ENCODE measurements at regions not wholly inside any gene's neighbourhood (a gene's known extent, or its start where the extent isn't known, plus 50 kb on each side); places are given as distances from the start of the nearest gene placed in this dataset.

DNA sequence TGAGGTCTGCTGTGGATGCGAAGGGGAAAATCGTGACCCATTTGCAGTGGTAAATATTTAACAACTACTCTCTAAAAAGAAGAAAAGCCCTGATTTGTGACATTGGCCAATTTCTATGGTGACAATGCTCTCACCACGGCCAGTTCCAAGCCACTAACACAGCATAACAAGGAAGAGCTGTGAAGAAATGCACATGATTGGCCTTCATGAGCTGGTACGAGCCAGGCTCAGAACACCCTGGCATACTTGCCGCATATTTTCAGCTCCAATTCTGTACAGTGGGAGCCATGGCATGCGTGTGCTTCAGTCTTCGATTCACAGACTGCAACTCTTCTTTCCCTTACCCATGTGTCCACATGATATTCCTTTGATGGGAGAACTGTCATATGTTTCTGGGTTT is 363.9 kb upstream of the CDH5 start:
- DNase-seq = no peak

DNA sequence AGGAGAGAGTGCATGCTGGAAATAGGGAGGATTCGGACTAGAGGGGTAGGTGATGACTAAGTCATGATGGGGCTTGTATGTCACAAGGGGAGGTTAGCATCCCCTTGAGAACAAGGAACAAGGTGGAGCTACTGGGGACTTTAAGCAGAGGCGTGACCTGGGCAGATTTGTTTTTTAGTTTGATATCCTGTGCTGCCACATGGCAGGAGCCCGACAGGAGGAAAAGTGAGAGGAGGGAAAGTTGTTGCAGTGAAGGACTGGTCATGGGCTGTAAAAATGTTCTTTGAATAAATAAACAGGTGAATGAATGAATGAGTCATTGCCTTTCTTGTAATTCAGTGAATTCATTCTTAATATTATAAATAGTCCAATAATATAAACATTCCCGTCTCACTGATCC is 365.1 kb upstream of the CDH5 start:
- DNase-seq = no peak

DNA sequence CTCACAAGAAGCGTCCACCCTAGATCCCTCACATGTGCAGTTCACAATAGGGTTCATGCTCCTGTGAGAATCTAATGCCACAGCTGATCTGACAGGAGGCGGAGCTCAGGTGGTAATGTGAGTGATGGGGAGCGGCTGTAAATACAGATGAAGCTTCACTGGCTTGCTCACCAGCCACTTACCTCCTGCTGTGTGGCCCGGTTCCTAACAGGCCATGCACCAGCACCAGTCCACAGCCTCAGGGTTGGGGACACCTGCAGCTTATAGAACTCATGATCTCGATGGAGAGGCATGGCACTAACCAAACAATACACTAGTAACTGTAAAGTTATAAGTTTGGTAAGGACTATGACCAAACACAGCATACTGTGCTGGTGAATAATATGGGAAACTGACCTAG is 368.0 kb upstream of the CDH5 start:
- no peak for DNase-seq

DNA sequence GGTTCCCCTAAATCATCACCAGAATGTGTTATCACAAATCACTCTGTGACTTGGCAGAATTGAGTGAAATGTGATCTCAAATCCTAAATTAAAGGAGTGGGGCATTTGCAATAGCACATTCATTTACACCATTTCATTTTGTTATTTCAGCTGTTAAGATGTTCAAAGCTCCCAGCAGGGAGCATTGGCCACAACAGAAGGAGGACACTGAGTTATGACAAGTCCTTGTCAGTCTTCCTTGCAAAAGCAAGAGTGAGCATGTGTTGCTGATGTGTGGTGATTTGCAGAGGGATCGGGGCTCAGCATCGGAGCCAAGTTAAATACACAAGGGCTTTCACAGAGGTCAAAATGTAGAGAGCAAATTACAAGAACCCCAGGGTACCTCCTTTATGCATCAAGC is 372.2 kb upstream of the CDH5 start:
- no peak for DNase-seq

DNA sequence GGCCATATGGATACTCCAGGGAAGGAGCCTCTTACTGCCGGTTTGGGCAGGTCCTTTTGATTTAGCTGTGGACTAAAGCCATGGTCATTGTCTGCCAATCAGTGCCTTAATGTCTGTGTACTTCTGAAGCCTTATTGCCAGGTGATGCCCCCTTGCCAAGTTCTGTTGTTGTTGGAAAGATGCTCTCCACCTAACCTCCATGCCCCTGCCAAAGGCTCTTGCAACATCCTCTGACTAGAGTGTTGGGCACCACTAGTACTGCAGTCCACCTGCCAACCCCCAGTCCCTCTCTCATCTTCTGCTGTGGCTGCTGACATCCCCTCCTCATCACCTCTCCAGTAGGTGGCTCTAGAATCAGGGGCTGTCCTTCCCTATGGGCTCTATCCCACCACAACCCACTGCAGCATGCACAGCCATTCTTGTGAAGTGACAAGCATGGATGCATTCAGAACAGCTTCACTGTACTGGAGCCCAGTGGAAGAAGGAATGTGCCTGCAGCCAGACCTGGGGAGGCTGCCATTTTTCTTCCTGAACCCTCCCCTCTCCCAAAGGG is 375.3 kb upstream of the CDH5 start:
- no peak for DNase-seq

DNA sequence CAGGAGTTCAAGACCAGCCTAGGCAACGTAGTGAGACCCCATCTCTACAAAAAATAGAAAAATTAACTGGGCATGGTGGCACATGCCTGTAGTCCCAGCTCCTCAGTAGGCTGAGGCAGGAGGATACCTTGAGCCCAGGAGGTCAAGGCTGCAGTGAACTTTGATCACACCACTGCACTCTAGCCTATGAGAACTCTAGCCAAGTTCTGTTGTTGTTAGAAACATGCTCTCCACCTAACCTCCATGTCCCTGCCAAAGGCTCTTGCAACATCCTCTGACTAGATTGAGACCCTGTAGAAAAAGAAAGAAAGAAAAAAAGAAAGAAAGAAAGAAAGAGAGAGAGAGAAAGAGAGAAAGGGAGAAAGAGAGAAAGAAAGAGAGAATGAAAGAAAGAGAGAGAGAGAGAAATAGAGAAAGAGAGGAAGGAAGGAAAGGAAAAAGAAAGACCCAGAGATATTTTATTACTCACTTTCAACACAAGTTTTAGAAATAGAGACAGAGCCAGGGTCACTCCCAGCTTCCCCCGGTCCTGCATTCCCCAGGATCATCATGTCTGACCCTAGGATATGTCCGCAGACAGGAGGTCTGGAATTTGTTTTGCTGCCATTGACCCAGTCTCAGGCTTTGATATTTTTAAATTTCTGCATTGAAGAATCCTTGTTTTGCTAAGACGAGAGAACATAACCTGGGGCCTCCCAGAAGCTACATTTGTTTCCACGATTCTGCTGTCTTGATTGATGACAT is 376.5 kb upstream of the CDH5 start:
- DNase-seq = no peak

DNA sequence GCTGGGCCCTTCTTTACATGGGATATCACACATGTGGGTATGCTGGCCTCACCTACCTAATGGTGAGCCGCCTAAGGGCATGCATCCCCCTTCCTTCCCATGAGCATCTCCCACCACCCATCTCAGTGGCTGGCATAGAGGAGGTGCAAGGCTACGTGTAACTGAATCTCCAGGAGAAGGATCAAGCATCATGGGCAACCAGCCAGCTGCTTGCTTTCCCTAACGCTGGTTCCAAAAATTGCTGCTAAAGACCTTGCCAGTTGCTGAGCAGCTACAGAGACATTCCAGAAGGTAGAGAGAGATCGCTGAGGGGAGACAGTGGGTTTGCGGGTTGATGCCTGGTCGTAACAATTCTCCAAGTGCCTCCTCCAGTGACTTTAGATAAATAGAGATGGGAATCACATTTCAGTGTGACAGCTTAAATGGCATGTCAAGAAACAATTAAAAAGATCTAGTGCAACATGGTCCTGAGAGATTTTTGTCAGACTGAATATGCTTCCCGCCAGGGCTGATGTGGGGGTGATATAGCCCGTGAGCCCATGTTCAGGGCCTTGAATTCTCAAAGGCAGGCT is 378.4 kb upstream of the CDH5 start:
- DNase-seq = no peak

DNA sequence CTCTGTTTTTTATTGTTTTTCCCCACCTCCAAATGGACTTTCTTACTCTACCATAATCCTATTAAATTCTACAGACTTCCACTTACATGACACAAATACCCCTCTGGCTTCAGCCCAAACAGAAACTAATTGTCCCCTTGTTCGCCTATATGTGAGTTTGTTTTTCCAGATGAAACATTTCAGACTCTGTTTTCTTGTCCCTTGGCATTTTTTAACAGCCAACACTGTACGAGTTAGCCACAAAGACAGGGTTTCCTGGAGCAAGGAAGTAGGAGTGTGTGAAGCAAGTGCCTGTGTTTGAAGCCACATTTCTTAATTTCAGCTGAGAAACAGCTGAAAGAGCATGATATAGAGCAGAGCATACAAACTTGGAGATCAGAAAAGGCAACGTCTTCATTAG is 382.2 kb upstream of the CDH5 start:
- no peak for DNase-seq

DNA sequence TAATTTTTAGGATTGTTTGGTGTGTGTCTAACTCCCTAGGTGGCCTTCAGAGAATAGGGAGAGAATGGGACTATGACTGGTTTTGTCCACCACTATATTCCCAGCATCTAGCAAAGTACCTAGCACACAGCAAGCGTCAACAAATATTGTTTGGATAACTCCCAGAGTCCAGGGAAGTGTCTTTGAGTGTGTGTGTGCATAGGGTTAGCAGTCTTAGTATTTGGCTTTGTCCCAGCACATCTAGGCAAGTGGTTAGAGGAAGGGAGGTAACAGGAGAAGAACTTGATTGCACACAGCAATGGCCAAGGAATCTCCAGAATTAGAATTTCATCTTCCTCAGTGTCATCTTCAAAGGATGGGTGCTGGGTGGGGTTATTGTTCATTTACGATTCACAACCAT is 385.4 kb upstream of the CDH5 start:
- DNase-seq = no peak

DNA sequence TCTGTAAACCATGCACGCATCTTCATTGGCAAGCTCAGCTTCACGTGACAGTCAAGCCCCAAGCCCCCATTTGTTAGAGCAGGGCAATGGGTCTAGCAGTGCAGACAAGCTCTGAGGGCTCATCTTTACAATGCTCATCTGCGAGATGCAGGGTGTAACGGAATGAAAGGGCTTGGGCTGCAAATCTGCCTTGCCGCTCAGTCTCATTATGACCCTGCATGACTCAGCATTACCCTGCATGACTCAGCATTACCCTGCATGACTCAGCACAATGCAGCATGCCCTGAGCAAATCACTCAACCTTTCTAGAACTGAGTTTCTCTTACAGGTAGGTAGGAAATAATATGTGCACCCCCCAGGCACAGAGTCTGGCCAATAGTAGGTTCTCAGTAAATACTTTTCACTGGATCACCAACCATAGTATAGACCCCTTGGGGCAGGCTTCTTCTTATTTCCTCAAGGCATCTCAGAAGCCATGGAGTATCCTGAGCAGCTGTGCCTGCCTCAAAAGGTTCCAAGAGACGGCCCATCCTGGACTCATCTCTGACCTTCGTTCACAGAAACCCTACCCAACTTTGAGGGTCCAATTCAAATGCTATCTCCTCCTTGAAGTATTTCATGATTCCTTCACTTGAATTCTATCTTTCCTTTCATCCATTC is 391.3 kb upstream of the CDH5 start:
- DNase-seq = no peak

DNA sequence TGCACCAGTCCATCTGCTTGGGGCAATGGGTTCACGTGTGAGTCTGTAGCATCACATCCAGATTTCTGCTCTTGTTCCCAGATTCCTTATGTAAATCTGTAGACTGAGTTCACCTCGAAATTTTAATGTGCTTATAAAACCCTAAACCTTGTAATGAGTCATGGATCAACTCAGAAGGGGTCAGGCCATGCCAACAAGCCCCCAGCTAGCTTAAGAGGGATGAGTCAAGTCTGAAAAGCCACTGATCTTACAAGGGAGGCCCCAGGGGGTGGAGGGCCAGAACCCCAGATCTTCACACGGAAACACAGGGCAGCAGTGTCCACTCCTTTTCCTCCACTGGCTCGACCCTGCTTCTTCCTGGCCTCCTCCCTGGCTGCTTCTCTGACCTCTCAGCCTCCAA is 399.1 kb upstream of the CDH5 start:
- DNase-seq = no peak

DNA sequence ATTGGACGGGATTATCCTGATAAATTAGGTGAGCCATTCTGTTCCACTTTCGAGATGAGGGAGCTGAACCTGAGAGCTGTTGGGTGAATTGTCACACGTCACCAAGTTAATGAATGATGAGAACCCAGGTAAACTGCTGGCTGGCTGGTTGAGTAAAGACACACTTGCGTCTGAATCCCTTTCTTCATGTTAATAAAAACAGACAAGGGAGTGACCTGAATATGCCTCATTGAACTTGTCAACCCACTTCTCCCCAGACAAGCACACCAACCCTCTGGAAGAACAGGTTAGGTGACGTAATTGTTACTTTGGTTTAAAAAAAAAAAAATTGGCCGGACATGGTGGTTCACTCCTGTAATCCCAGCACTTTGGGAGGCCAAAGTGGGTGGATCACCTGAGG is 400.9 kb upstream of the CDH5 start:
- DNase-seq = no peak

DNA sequence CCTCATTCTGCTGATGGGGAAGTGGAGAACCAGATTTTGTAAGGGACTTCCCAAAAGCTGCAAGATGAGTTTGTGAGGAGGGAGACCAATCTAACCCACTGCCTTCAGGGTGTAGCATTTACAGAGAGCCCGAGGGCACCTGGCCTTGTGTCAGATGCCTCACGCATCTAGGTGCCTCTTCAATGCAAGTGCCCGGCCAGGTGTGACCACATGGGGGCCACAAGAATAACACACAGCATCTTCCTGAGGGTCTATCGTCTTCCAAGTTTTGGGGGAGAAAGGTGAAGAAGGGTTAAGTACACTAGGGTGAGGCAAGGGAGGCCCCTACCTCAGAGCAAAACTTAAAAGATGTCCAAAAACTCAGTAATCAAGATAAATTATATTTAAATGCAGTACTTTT is 401.7 kb upstream of the CDH5 start:
- DNase-seq = no peak

DNA sequence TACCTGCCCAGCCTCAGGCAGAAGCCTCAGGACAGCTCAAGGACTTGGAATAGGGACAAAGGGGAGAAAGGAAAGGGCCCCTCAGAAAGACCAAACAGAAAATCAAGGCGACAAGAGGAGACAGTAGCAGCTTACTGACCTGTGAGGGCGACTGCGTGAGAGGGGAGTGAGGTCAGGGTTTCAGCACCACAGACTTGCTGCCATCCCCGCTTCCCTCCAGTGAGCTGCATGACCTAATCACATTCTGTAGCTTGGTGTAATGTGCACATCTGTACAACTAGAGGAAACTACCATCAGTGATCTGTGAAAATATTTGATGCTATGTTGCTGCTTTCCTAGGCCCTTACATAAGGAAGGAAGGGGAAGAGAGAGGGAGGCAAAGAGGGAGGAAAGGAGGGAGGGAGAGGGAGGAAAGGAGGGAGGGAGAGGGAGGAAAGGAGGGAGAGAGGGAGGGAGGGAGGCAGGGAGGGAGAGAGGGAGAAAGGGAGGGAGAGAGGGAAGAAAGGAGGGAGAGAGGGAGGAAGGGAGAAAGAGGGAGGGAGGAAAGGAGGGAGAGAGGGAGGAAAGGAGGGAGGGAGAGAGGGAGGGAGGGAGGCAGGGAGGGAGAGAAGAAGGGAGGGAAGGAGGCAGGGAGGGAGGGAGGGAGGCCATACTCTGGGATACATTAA is 404.9 kb upstream of the CDH5 start:
- DNase-seq = no peak

DNA sequence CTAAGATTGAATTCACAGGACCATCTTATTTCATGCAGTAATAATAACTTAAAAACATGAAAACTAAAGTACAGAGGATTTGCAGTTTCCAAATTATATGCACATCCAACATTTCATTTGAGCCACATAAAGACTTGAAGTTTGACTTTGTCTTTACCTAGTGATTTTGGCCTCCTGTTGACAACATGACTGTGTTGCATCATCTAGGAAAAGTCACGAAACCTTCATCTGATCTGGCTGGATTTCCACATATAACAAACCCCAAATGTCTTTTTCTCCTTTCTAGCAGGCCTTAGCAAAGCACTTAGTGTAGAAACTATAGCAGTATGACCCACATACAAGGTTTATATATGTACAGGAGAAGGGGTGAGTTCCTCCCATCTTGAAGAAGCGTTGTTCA is 406.5 kb upstream of the CDH5 start:
- no peak for DNase-seq

DNA sequence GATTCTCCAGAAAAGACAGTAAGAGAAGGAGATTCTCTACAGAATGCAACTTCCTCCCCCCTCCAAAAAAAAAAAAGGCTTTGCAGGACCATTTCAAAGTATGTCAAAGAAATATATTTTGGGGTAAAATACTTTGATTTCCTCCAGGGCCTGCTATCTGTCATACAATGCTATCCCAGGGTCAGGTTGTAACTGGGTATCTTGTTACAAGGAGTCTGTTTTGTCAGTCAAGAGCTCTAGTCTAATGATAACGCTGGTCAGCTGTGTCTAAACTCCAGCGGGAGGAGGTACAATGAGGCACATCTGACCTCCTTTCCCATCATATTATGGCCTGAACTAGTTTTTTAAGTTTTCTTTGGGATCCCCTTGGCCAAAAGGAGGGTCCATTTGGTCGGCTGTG is 408.4 kb upstream of the CDH5 start:
- DNase-seq = no peak

DNA sequence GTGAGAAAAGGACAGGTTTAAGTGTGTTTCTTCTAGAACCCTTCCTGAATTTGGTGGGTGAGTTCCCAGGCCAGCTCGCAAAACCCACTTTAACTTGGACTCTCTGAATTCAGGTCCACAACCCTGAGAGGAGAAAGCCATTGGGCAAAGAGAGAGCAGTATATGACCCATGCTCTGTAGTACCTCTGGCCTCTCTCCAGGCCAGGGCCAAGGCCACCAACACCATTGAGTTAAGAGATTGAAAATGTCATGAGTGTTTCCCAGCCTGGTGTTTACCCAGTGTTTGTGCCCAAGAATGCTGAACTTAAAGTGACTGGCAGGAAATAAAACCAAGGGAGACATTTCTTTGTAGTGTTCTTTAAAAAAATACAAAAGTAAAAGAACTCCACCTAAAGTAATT is 410.4 kb upstream of the CDH5 start:
- DNase-seq = no peak

DNA sequence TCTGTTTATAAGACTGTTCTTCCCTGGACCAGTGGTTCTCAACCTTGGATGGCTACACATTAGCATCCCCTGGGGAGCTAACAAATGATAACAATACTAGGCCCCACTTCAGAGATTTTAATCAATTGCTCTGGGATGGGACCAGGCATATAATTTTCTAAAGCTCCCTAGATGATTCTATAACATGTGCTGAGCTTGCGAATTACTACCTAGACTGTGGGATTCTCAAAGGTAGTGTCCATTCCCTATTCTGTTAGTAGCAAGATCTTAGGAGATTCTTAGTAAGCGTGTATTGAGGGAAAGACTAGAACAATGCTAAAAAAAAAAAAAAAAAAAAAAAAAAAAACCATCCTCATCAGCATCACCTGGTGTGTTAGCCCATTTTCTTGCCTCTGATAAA is 412.0 kb upstream of the CDH5 start:
- DNase-seq = no peak

DNA sequence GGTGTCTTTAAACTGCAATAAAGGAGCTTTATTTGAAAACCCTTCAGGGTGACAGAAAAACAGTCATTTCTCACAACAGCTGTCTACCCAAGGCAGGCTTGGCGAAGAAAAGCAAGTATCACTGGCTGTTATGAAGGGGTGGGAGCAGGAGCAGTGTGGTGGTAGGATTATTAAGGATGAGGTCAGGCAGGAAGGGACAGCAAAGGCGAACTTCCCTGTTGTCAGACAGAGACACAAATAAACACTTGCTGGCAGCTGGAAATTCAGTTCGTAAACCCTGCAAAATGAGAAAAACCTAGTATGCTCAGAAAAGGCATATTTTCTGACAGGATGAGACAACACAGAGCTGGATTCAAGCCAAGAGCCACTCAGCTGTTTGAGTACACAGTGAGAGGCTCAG is 416.3 kb upstream of the CDH5 start:
- DNase-seq = no peak

DNA sequence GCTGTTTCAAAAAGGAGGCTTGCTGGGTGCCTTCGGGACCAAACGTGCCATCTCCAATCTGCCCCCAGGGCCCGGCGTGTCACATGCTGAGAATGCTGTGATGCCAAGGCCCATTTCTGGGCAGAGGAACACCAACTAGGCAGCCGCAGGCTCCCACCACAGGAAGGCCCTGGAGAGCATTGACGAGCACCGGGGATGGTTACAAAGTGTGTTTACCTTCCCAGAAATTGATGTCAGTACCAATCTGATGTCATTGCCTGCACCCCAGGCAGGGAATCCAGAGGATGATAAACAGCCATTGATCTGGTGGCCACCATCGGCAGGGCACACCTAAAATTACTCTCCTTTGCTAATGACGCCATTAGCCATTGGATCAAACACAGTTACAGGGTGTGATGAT is 418.1 kb upstream of the CDH5 start:
- DNase-seq = no peak

DNA sequence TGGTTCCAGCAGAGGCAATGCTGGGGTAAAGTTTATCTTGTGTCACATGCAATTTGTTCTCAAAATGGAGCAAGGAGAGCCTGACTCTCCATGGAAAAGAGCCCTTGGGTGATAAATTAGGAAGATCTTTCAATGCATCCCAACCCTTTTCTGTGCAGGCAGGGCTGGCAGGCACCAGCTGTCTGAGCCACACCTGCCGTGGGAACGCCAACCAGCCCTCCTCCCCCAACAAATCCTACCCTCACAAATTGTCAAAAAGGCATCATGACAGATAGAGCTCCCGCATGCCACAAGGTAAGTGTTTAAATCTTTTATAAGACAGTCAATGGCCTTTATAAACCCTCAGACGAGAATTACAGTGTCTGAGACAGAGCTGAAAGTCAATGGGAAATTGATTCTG is 418.5 kb upstream of the CDH5 start:
- DNase-seq = no peak

DNA sequence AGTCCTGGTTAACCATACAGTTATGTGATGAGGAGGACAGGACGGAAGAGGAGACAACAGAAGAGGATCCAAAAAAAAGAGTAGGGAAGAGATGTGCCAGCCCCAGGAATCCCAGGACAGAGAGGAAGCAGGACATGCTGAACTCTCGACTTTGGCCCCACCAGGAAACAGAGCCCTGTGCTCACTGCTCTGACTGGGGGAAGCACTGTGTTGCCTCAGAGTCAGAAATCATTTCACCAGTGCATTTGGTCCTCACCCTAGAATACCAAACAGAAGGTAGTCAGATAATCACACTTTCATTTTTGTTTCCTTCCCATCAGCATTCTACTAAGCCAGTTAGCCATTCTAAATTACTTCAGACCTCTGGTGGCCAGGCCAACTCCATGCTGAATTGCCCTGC is 421.0 kb upstream of the CDH5 start:
- DNase-seq = no peak

DNA sequence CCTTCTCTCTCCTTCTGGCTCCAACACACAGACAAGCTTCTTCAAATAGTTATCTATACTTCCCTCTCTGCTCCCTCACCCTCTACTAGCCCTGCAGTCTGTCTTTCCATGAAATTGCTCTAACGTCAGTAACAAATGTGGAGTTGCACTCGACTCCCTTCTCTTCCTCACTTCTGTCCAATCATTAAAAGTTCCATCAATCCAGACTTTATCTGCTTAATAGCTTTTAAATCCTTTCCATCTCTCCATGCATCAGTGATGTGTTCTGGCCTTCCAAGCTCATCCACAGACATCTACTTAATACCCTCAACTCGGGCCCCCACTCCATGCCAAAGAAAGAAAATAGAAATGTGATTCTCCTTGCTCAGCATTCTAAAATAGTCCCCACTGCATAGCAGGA is 422.1 kb upstream of the CDH5 start:
- DNase-seq = no peak

DNA sequence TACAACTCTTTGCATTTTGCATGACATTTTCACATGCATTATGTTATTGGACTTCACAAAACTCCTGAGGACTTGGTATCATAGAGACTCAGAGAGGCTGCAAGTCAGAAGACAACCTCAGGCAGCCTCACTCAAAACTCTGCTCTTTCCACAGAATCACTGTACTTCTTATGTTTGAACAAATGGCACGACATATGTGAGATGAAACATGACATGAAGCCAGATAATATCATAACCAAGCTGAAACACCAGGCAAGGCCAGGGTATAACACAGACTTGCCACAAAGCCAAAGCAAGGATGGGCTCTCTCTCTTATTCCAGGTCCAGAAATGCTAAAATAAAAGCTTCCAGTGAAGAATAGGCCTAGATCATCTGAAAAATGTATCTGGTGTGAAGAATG is 425.8 kb upstream of the CDH5 start:
- DNase-seq = no peak
